ENCODE measurements at regions not wholly inside any gene's neighbourhood (a gene's known extent, or its start where the extent isn't known, plus 50 kb on each side); places are given as distances from the start of the nearest gene placed in this dataset.

GRCh38 chr13:52899206-52899605 is 50.8 kb upstream of the PCDH8 start:
- TF ChIP-seq CTCF (IDR thresholded peaks at IDR 0.05 in 4 of 5, conservative IDR thresholded peaks at IDR 0.05 in 1 of 5) (no peak), POLR2A (IDR thresholded peaks at IDR 0.05) (no peak)
